ENCODE measurements at regions not wholly inside any gene's neighbourhood (a gene's known extent, or its start where the extent isn't known, plus 50 kb on each side); places are given as distances from the start of the nearest gene placed in this dataset.

- Histone ChIP-seq H2BK5ac (ENCODE audit: low read depth, low read length, poor library complexity, severe bottlenecking) (no peak overlapping the region), H3K27me3 (ENCODE audit: control insufficient read depth, insufficient read depth, low read length) (peaks cover 17% of the 10 kb centered on the region), H2BK120ac (ENCODE audit: low read depth, low read length) (no peak overlapping the region), H3K4me3 (ENCODE audit: insufficient read depth, low read depth, low read length) (no peak overlapping the region), H3K79me1 (ENCODE audit: low read depth in 1 of 2, low read length in 2 of 2) (no peaks in the 10 kb centered on the region), H2AK5ac (ENCODE audit: low read depth, low read length) (no peak overlapping the region), H4K20me1 (ENCODE audit: insufficient read depth, low read length) (no peaks in the 10 kb centered on the region), H3K4ac (ENCODE audit: low read depth, low read length) (no peak overlapping the region), H3K23ac (ENCODE audit: low read depth, low read length) (no peak overlapping the region), H3K4me2 (ENCODE audit: low read depth, low read length) (no peak overlapping the region), H3K18ac (ENCODE audit: low read depth, low read length) (no peak overlapping the region), H3K14ac (replicated peaks; ENCODE audit: low read depth, low read length) (no peak overlapping the region), H2BK20ac (ENCODE audit: low read depth, low read length) (no peak overlapping the region), H3K9ac (ENCODE audit: low read depth, low read length) (no peak overlapping the region), H2AK9ac (replicated peaks; ENCODE audit: low read depth, low read length, poor library complexity) (no peak overlapping the region), H3K9me3 (ENCODE audit: control insufficient read depth, insufficient read depth, low read length) (no peaks in the 10 kb centered on the region), H2AFZ (replicated peaks; ENCODE audit: low read length, poor library complexity) (no peak overlapping the region), H4K91ac (ENCODE audit: insufficient read depth, low read depth, low read length) (no peak overlapping the region), H3K9me1 (ENCODE audit: insufficient read depth, low read length) (no peaks in the 10 kb centered on the region; the same call in 1 of the 2 replicates), H3K56ac (ENCODE audit: extremely low read depth, insufficient read depth, low read length) (no peak overlapping the region), H2BK15ac (ENCODE audit: low read depth, low read length) (no peak overlapping the region), H3K4me1 (ENCODE audit: control insufficient read depth, insufficient read depth, low read length) (no peaks in the 10 kb centered on the region), H4K8ac (ENCODE audit: low read depth in 2 of 2, low read length in 2 of 2) (no peak overlapping the region), H3K36me3 (ENCODE audit: control insufficient read depth, insufficient read depth, low read length) (no peaks in the 10 kb centered on the region), H4K5ac (ENCODE audit: low read depth, low read length) (no peak overlapping the region), H3K27ac (ENCODE audit: insufficient read depth, low read length) (no peak overlapping the region)
- ChIA-PET POLR2A (ENCODE audit: unreplicated experiment) (no interaction called here), CTCF (no interaction called here)
- intact Hi-C loops (cut with micrococcal nuclease) = no loop called here
- TF ChIP-seq MAZ (IDR thresholded peaks at IDR 0.05; ENCODE audit: borderline replicate concordance, low read depth, low read length) (no peak), RCOR1 (IDR thresholded peaks at IDR 0.05; ENCODE audit: insufficient replicate concordance, low read length) (no peak), NFE2L2 (IDR thresholded peaks at IDR 0.05; ENCODE audit: low read depth, low read length) (no peak), FOS (IDR thresholded peaks at IDR 0.05; ENCODE audit: low read depth, low read length) (no peak), BHLHE40 (IDR thresholded peaks at IDR 0.05; ENCODE audit: low read depth, low read length) (no peak), CEBPB (IDR thresholded peaks at IDR 0.05; ENCODE audit: low read depth, low read length) (no peak), RAD21 (IDR thresholded peaks at IDR 0.05; ENCODE audit: low read length) (no peak), POLR2A (IDR thresholded peaks at IDR 0.05; ENCODE audit: low read depth, low read length) (no peak), CHD1 (IDR thresholded peaks at IDR 0.05; ENCODE audit: low read depth, low read length) (no peak), RFX5 (IDR thresholded peaks at IDR 0.05; ENCODE audit: low read depth, low read length) (no peak), MXI1 (IDR thresholded peaks at IDR 0.05; ENCODE audit: borderline replicate concordance, low read depth, low read length) (no peak), CTCF (conservative IDR thresholded peaks at IDR 0.05; ENCODE audit: low read depth, low read length) (no peak)
- TF ChIP-seq, protein P1, sequence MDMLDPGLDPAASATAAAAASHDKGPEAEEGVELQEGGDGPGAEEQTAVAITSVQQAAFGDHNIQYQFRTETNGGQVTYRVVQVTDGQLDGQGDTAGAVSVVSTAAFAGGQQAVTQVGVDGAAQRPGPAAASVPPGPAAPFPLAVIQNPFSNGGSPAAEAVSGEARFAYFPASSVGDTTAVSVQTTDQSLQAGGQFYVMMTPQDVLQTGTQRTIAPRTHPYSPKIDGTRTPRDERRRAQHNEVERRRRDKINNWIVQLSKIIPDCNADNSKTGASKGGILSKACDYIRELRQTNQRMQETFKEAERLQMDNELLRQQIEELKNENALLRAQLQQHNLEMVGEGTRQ (IDR thresholded peaks at IDR 0.05; ENCODE audit: low read depth, low read length) = no peak
- ATAC-seq (ENCODE audit: low read depth) = no peak
- in situ Hi-C loops (cut with MboI; ENCODE audit: low sequenced_read_pairs) = no loop called here
- WGBS, 2 experiments (ENCODE audit: extremely low coverage in 2 of 2, insufficient read length in 1 of 2) = no CpG with 5 or more reads among the region's 5 CpGs
- no TSS peak for BruUV-seq (replicated peaks)
- DNase-seq = no peak
- dilution Hi-C loops (cut with HindIII; ENCODE audit: low sequenced_read_pairs, unreplicated experiment) = no loop called here
Observed at GRCh38 chr13:109547942-109548341, 238.4 kb downstream of the IRS2 start.

Data from IMR-90 (cell line).